Gastrocnemius medialis (tissue), 4 donors: ENCODE measurements at regions not wholly inside any gene's neighbourhood (a gene's known extent, or its start where the extent isn't known, plus 50 kb on each side); places are given as distances from the start of the nearest gene placed in this dataset.

Experiments
- ATAC-seq, 2 donors: fragments of 150-250 bp; one replicate each; pipeline ENCODE4 v1.9.1; 2016
- DNase-seq, 2 donors: peaks; one replicate each; pipeline ENCODE4 v3.0.0-alpha.2; 2019
- H3K27ac ChIP-seq, 4 donors: fragments of 200-600 bp; sonication (generic); 1 replicate in 1 of 4; 2 replicates in 3 of 4; pipeline ENCODE4 v1.5.1; 2016 to 2018; ENCODE audit warnings: mild to moderate bottlenecking in 2 of 4, moderate library complexity in 1 of 4
- H3K27me3 ChIP-seq, 3 donors: fragments of 200-600 bp; sonication (generic) in 2 of 3; 1 replicate in 1 of 3; 2 replicates in 2 of 3; pipeline versions ENCODE4 v1.5.1 to v1.6.0; 2016 to 2019; ENCODE audit warnings: mild to moderate bottlenecking in 1 of 3, moderate library complexity in 1 of 3
- H3K36me3 ChIP-seq, 2 donors: fragments of 200-600 bp; sonication (generic) in 1 of 2; one replicate each; pipeline ENCODE4 v1.5.1; 2017 to 2018
- H3K4me1 ChIP-seq, 2 donors: fragments of 200-600 bp; sonication (generic) in 1 of 2; one replicate each; pipeline ENCODE4 v1.5.1; 2016 to 2017; ENCODE audit warnings: mild to moderate bottlenecking in 2 of 2
- H3K4me3 ChIP-seq, 4 donors: fragments of 200-600 bp; sonication (generic) in 3 of 4; 1 replicate in 1 of 4; 2 replicates in 3 of 4; pipeline ENCODE4 v1.5.1; 2016 to 2019; ENCODE audit warnings: mild to moderate bottlenecking in 2 of 4
- H3K9me3 ChIP-seq, 3 donors: fragments of 200-600 bp; sonication (generic) in 2 of 3; 1 replicate in 1 of 3; 2 replicates in 2 of 3; pipeline ENCODE4 v1.5.1; 2016 to 2019
- CTCF ChIP-seq, 5 experiments: fragments of 450-650 bp in 3 of 5; fragments of 200-600 bp in 2 of 5; sonication (generic) in 2 of 5; IDR thresholded peaks in 4 of 5; conservative IDR thresholded peaks in 1 of 5; 1 replicate in 4 of 5; 2 replicates in 1 of 5; pipeline ENCODE4 v1.5.1; 2016 to 2019; ENCODE audit warnings: antibody characterized with exemption in 5 of 5, mild to moderate bottlenecking in 3 of 5, moderate library complexity in 3 of 5
- POLR2A ChIP-seq, 2 donors: fragments of 450-650 bp; IDR thresholded peaks; one replicate each; pipeline ENCODE4 v1.6.1; 2017; ENCODE audit warnings: antibody characterized with exemption in 2 of 2, mild to moderate bottlenecking in 2 of 2, moderate library complexity in 2 of 2
- in situ Hi-C, 4 donors: fragments of 200-750 bp; cut with MboI; loops; one replicate each; pipeline versions ENCODE4 v1.15.0 to v1.8.0; 2017; ENCODE audit warnings: low sequenced_read_pairs in 4 of 4
- intact Hi-C: fragments of 100-400 bp; cut with DNase I; formaldehyde crosslinking; loops from one replicate; pipeline ENCODE4 v1.15.1; 2023; ENCODE audit warnings: low total_unique reads

GRCh38 chr6:4560221-4561077 is 215.8 kb upstream of the CDYL start:
- Histone ChIP-seq H3K36me3 (no peaks in the 10 kb centered on the region), H3K4me1 (no peaks in the 10 kb centered on the region), H3K4me3 (no peak overlapping the region), H3K27me3 (no peaks in the 10 kb centered on the region), H3K9me3 (no peaks in the 10 kb centered on the region), H3K27ac (no peak overlapping the region)
- in situ Hi-C loops (no loop called here), intact Hi-C loops (no loop called here)
- ATAC-seq = no peak
- TF ChIP-seq CTCF (IDR thresholded peaks at IDR 0.05 in 4 of 5, conservative IDR thresholded peaks at IDR 0.05 in 1 of 5) (no peak), POLR2A (IDR thresholded peaks at IDR 0.05) (no peak)
- DNase-seq = no peak

- intact Hi-C loops (no loop called here), in situ Hi-C loops (no loop called here)
- Histone ChIP-seq H3K27ac (no peak overlapping the region), H3K36me3 (no peaks in the 10 kb centered on the region), H3K27me3 (no peaks in the 10 kb centered on the region), H3K4me3 (no peak overlapping the region), H3K9me3 (no peaks in the 10 kb centered on the region), H3K4me1 (no peaks in the 10 kb centered on the region)
- TF ChIP-seq CTCF (IDR thresholded peaks at IDR 0.05 in 4 of 5, conservative IDR thresholded peaks at IDR 0.05 in 1 of 5) (no peak), POLR2A (IDR thresholded peaks at IDR 0.05) (no peak)
- ATAC-seq (no peak), DNase-seq (no peak)
Observed at GRCh38 chr6:4559281-4559875, 216.8 kb upstream of the CDYL start.

GRCh38 chr6:4554645-4555044 is 221.6 kb upstream of the CDYL start:
- no peaks in the 10 kb centered on the region for H3K36me3 ChIP-seq
- H3K27me3 ChIP-seq = no peaks in the 10 kb centered on the region
- H3K9me3 ChIP-seq = no peaks in the 10 kb centered on the region
- peak; percentile 24 to 47 for ATAC-seq
- DNase-seq = no peak
- no peak overlapping the region for H3K4me3 ChIP-seq
- TF ChIP-seq CTCF (IDR thresholded peaks at IDR 0.05 in 4 of 5, conservative IDR thresholded peaks at IDR 0.05 in 1 of 5) (no peak), POLR2A (IDR thresholded peaks at IDR 0.05) (no peak)
- in situ Hi-C loops (no loop called here), intact Hi-C loops (no loop called here)
- no peak overlapping the region for H3K27ac ChIP-seq
- H3K4me1 ChIP-seq = no peaks in the 10 kb centered on the region

- DNase-seq (no peak), ATAC-seq (no peak)
- H3K27me3 ChIP-seq = no peaks in the 10 kb centered on the region
- H3K27ac ChIP-seq = no peak overlapping the region
- H3K4me3 ChIP-seq = no peak overlapping the region
- in situ Hi-C loops (no loop called here), intact Hi-C loops (no loop called here)
- TF ChIP-seq CTCF (IDR thresholded peaks at IDR 0.05 in 4 of 5, conservative IDR thresholded peaks at IDR 0.05 in 1 of 5) (no peak), POLR2A (IDR thresholded peaks at IDR 0.05) (no peak)
- H3K4me1 ChIP-seq = no peaks in the 10 kb centered on the region
- H3K36me3 ChIP-seq = no peaks in the 10 kb centered on the region
- H3K9me3 ChIP-seq = no peaks in the 10 kb centered on the region
Observed at GRCh38 chr6:4553387-4553786, 222.8 kb upstream of the CDYL start.
